ENCODE measurements at regions not wholly inside any gene's neighbourhood (a gene's known extent, or its start where the extent isn't known, plus 50 kb on each side); places are given as distances from the start of the nearest gene placed in this dataset.

DNA sequence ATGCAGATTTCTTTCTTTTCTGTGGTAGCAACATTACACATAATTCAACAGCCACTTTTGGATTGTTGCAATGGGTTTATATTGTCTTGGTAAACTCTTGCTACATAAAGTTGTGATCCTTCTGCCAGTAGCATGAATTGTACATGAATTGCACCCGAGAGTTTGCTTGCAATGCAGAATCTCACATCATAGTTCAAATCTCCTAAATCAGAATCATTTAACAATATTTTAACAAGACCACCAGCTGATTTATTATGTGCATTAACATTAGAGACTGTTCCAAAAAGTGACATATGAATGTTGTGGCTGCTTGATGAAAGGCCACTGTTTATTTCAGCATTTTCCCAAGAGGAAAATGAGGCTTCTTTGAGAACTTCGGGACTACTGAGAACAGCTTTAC, 1491.8 kb upstream of the NUDT12 start:
- TF ChIP-seq CTCF (conservative IDR thresholded peaks at IDR 0.05; ENCODE audit: low read length) = no peak
- no peak for TF ChIP-seq EZH2phosphoT487 (IDR thresholded peaks at IDR 0.05; ENCODE audit: borderline replicate concordance, low read depth, low read length)
